GM18499 (cell line): ENCODE measurements at regions not wholly inside any gene's neighbourhood (a gene's known extent, or its start where the extent isn't known, plus 50 kb on each side); places are given as distances from the start of the nearest gene placed in this dataset.

Experiments
- ATAC-seq: cut with Tn5 transposase; IDR thresholded peaks from one replicate; pipeline ENCODE4 v1.9.1; 2021; ENCODE audit warnings: moderate number of reproducible peaks; ENCODE audit not compliant: insufficient read depth, unreplicated experiment

GRCh38 chr5:68521776-68522175 is 306.2 kb downstream of the PIK3R1 start:
- ATAC-seq, result no peak

- no peak for ATAC-seq
Measured at GRCh38 chr5:68522863-68523262, 307.3 kb downstream of the PIK3R1 start.

GRCh38 chr5:68528821-68529273 is 313.3 kb downstream of the PIK3R1 start:
- ATAC-seq, result no peak

GRCh38 chr5:68529581-68529980 is 314.0 kb downstream of the PIK3R1 start:
- no peak for ATAC-seq

GRCh38 chr5:68531970-68532369 is 316.4 kb downstream of the PIK3R1 start:
- no peak for ATAC-seq

- ATAC-seq, result no peak
Measured at GRCh38 chr5:68533051-68533450, 317.5 kb downstream of the PIK3R1 start.

GRCh38 chr5:68533571-68534084 is 318.1 kb downstream of the PIK3R1 start:
- ATAC-seq, result no peak

- no peak for ATAC-seq
Measured at GRCh38 chr5:68534131-68534940, 318.8 kb downstream of the PIK3R1 start.

- ATAC-seq, result no peak
Measured at GRCh38 chr5:68534956-68535520, 319.5 kb downstream of the PIK3R1 start.

GRCh38 chr5:68538814-68539420 is 323.4 kb downstream of the PIK3R1 start:
- ATAC-seq, result no peak

GRCh38 chr5:68540798-68541590 is 325.4 kb downstream of the PIK3R1 start:
- ATAC-seq, result no peak

- no peak for ATAC-seq
Measured at GRCh38 chr5:68542207-68542606, 326.7 kb downstream of the PIK3R1 start.

GRCh38 chr5:68543212-68543611 is 327.7 kb downstream of the PIK3R1 start:
- ATAC-seq, result no peak

- ATAC-seq, result no peak
Measured at GRCh38 chr5:68544091-68544647, 328.6 kb downstream of the PIK3R1 start.

GRCh38 chr5:68544648-68545552 is 329.3 kb downstream of the PIK3R1 start:
- ATAC-seq, result no peak

- ATAC-seq, result no peak
Measured at GRCh38 chr5:68545636-68546295, 330.2 kb downstream of the PIK3R1 start.

- no peak for ATAC-seq
Measured at GRCh38 chr5:68547056-68547455, 331.5 kb downstream of the PIK3R1 start.

GRCh38 chr5:68547622-68548021 is 332.1 kb downstream of the PIK3R1 start:
- no peak for ATAC-seq
